B cell (primary cell): ENCODE measurements at regions not wholly inside any gene's neighbourhood (a gene's known extent, or its start where the extent isn't known, plus 50 kb on each side); places are given as distances from the start of the nearest gene placed in this dataset.

Source experiments
- ATAC-seq: fragments of 200-7000 bp; cut with Tn5 transposase; one replicate; pipeline ENCODE4 v1.10.0; 2021; ENCODE audit warnings: low read depth, mild to moderate bottlenecking, moderate number of reproducible peaks, moderate library complexity
- CTCF ChIA-PET: fragments of 350-600 bp; sonication (Branson Sonifier 250); formaldehyde crosslinking; loops from one replicate; lab custom pipeline; 2021; ENCODE audit warnings: antibody characterized with exemption, inconsistent platforms; lab: Charles Lee
- POLR2A ChIA-PET: fragments of 350-600 bp; sonication (Branson Sonifier 250); formaldehyde crosslinking; loops from one replicate; lab custom pipeline; 2021; ENCODE audit warnings: antibody characterized with exemption; lab: Charles Lee
- DNase-seq: peaks from one replicate; pipeline ENCODE4 v3.0.0; 2013
- H2AFZ ChIP-seq: 2 replicates; pipeline ENCODE4 v1.6.1; 2012; ENCODE audit warnings: mild to moderate bottlenecking, low read depth, low read length; ENCODE audit not compliant: insufficient read depth, poor library complexity, severe bottlenecking
- H3K27ac ChIP-seq, 2 donors: 1 replicate in 1 of 2; 2 replicates in 1 of 2; pipeline ENCODE4 v1.5.1; 2012 to 2013; ENCODE audit warnings: low read length in 2 of 2, mild to moderate bottlenecking in 2 of 2, moderate library complexity in 1 of 2
- H3K27me3 ChIP-seq, 4 experiments: fragments of 200-600 bp in 1 of 4; sonication (generic) in 1 of 4; replicated peaks in 1 of 4; 1 replicate in 2 of 4; 2 replicates in 2 of 4; pipeline versions ENCODE4 v1.6.1 to v1.7.0; 2013 to 2016; ENCODE audit warnings: low read length in 3 of 4, mild to moderate bottlenecking in 2 of 4, mixed read lengths in 1 of 4, moderate library complexity in 1 of 4; ENCODE audit not compliant: insufficient read depth in 4 of 4, control insufficient read depth in 3 of 4; ENCODE audit errors: control extremely low read depth in 1 of 4
- H3K36me3 ChIP-seq, 2 experiments: replicated peaks in 1 of 2; 1 replicate in 1 of 2; 2 replicates in 1 of 2; pipeline versions ENCODE4 v1.6.1 to v1.7.1; 2013; ENCODE audit warnings: low read length in 1 of 2; ENCODE audit not compliant: insufficient read depth in 2 of 2, control insufficient read depth in 1 of 2; ENCODE audit errors: control extremely low read depth in 1 of 2, extremely low read depth in 1 of 2
- H3K4me1 ChIP-seq, 2 donors: fragments of 200-600 bp in 1 of 2; sonication (generic) in 1 of 2; 1 replicate in 1 of 2; 2 replicates in 1 of 2; pipeline versions ENCODE4 v1.5.1 to v1.6.1; 2013 to 2017; ENCODE audit warnings: low read length in 2 of 2; ENCODE audit not compliant: control insufficient read depth in 2 of 2, insufficient read depth in 2 of 2
- H3K4me2 ChIP-seq: replicated peaks from 2 replicates; pipeline ENCODE3; 2012; ENCODE audit warnings: mild to moderate bottlenecking, low read depth, low read length; ENCODE audit not compliant: poor library complexity, severe bottlenecking
- H3K4me3 ChIP-seq, 5 experiments: fragments of 200-600 bp in 1 of 5; sonication (generic) in 1 of 5; 1 replicate in 3 of 5; 2 replicates in 2 of 5; pipeline versions ENCODE4 v1.5.1 to v1.7.0; 2011 to 2016; ENCODE audit warnings: low read length in 4 of 5, mild to moderate bottlenecking in 4 of 5, low read depth in 2 of 5, control low read depth in 1 of 5, moderate library complexity in 1 of 5; ENCODE audit not compliant: insufficient read depth in 1 of 5; ENCODE audit errors: control extremely low read depth in 1 of 5, extremely low read depth in 1 of 5
- H3K79me2 ChIP-seq: fragments of 200-600 bp; sonication (generic); one replicate; pipeline ENCODE4 v1.6.0; 2016; ENCODE audit warnings: low read length; ENCODE audit not compliant: control insufficient read depth, insufficient read depth
- H3K9ac ChIP-seq: fragments of 200-600 bp; sonication (generic); 2 replicates; pipeline ENCODE4 v1.6.1; 2017; ENCODE audit warnings: mild to moderate bottlenecking, low read length, moderate library complexity
- H3K9me3 ChIP-seq, 3 donors: one replicate each; pipeline versions ENCODE4 v1.6.1 to v1.7.1; 2013; ENCODE audit warnings: low read length in 2 of 3; ENCODE audit not compliant: control insufficient read depth in 2 of 3, insufficient read depth in 1 of 3; ENCODE audit errors: control extremely low read depth in 1 of 3
- H4K20me1 ChIP-seq: 2 replicates; pipeline ENCODE4 v1.6.0; 2012; ENCODE audit warnings: mild to moderate bottlenecking, low read length; ENCODE audit not compliant: insufficient read depth, control insufficient read depth, poor library complexity, severe bottlenecking
- H3K27ac Mint-ChIP-seq: one replicate; pipeline ENCODE4 v1.8.0; 2021; ENCODE audit warnings: mixed read lengths
- H3K27me3 Mint-ChIP-seq: one replicate; pipeline ENCODE4 v1.8.0; 2021; ENCODE audit warnings: mixed read lengths
- H3K4me1 Mint-ChIP-seq: one replicate; pipeline ENCODE4 v1.8.0; 2021; ENCODE audit warnings: mixed read lengths
- H3K4me3 Mint-ChIP-seq: one replicate; pipeline ENCODE4 v1.8.0; 2021; ENCODE audit warnings: mixed read lengths
- H3K9me3 Mint-ChIP-seq: one replicate; pipeline ENCODE4 v1.8.0; 2022; ENCODE audit warnings: mixed read lengths; ENCODE audit not compliant: insufficient read depth
- EZH2 ChIP-seq: IDR thresholded peaks from 2 replicates; pipeline ENCODE4 v1.6.1; 2012; ENCODE audit warnings: borderline replicate concordance, low read depth, mild to moderate bottlenecking, moderate library complexity, low read length; ENCODE audit not compliant: insufficient read depth, poor library complexity, severe bottlenecking
- WGBS: methylation state at CpG from one replicate; pipeline ENCODE4 v1.1.5; 2013; ENCODE audit warnings: missing lambda C conversion rate; ENCODE audit not compliant: insufficient coverage; 5-methylcytosine and 5-hydroxymethylcytosine counted together
- intact Hi-C: fragments of 100-400 bp; cut with micrococcal nuclease; formaldehyde crosslinking; loops from one replicate; pipeline ENCODE4 v1.10.0; 2022
- TF ChIP-seq, protein P1 (sequence below): fragments of 200-600 bp; IDR thresholded peaks from one replicate; pipeline ENCODE4 v1.8.0; 2022; ENCODE audit warnings: antibody characterized with exemption, mild to moderate bottlenecking

DNA sequence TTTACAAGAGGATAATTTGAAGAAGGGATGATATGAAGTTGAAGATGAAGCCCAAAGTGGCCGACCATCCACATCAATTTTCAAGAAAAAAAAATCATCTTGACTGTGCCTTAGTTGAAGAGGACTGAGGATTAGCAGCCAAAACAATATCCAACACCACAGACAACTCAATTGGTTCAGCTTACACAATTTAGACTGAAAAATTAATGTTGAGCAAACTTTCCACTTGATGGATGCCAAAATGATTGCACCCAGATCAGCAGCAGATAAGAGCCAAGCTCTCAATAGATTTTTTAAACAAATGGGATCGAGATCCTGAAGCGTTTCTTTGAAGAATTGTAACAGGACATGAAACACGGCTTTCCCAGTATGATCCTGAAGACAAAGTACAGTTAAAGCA lies 163.2 kb downstream of the GADD45G start:
- Histone ChIP-seq H3K79me2 (no peaks in the 10 kb centered on the region), H3K27ac (no peak overlapping the region), H3K9me3 (no peaks in the 10 kb centered on the region), H3K27me3 (no peaks in the 10 kb centered on the region), H3K4me2 (no peak overlapping the region), H4K20me1 (no peaks in the 10 kb centered on the region), H3K36me3 (no peaks in the 10 kb centered on the region), H2AFZ (no peak overlapping the region), H3K4me3 (no peak overlapping the region), H3K4me1 (no peaks in the 10 kb centered on the region), H3K9ac (no peak overlapping the region)
- peaks cover 4% of the 10 kb centered on the region for H3K27me3 Mint-ChIP-seq
- TF ChIP-seq EZH2 = no peak
- TF ChIP-seq, protein P1, sequence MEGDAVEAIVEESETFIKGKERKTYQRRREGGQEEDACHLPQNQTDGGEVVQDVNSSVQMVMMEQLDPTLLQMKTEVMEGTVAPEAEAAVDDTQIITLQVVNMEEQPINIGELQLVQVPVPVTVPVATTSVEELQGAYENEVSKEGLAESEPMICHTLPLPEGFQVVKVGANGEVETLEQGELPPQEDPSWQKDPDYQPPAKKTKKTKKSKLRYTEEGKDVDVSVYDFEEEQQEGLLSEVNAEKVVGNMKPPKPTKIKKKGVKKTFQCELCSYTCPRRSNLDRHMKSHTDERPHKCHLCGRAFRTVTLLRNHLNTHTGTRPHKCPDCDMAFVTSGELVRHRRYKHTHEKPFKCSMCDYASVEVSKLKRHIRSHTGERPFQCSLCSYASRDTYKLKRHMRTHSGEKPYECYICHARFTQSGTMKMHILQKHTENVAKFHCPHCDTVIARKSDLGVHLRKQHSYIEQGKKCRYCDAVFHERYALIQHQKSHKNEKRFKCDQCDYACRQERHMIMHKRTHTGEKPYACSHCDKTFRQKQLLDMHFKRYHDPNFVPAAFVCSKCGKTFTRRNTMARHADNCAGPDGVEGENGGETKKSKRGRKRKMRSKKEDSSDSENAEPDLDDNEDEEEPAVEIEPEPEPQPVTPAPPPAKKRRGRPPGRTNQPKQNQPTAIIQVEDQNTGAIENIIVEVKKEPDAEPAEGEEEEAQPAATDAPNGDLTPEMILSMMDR = no peak
- H3K4me3 Mint-ChIP-seq = no peak overlapping the region
- DNase-seq = no peak
- no peak for ATAC-seq
- 97% methylated on average over 3 of the region's 4 CpGs for WGBS
- intact Hi-C loops = no loop called here
- ChIA-PET CTCF (no interaction called here), POLR2A (no interaction called here)
- H3K4me1 Mint-ChIP-seq = peaks cover 8% of the 10 kb centered on the region
- H3K27ac Mint-ChIP-seq = no peak overlapping the region
- H3K9me3 Mint-ChIP-seq = no peaks in the 10 kb centered on the region

DNA sequence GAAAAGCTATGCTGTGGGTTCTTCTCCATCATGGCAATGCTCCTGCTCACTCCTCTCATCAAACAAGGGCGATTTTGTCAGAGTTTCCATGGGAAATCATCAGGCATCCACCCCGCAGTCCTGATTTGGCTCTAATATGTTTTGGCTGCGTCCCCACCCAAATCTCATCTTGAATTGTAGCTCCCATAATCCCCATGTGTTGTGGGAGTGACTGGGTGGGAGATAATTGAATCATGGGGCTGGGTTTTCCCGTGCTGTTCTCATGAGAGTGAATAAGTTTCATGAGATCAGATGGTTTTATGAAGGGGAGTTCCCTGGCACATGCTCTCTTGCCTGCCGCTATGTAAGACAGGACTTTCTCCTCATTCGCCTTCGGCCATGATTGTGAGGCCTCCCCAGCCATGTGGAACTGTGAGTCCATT lies 163.8 kb downstream of the GADD45G start:
- Histone ChIP-seq H3K36me3 (no peaks in the 10 kb centered on the region), H3K27me3 (no peaks in the 10 kb centered on the region), H3K4me2 (no peak overlapping the region), H4K20me1 (no peaks in the 10 kb centered on the region), H2AFZ (no peak overlapping the region), H3K4me1 (no peaks in the 10 kb centered on the region), H3K4me3 (no peak overlapping the region), H3K9me3 (no peaks in the 10 kb centered on the region), H3K9ac (no peak overlapping the region), H3K27ac (no peak overlapping the region), H3K79me2 (no peaks in the 10 kb centered on the region)
- Mint-ChIP-seq H3K4me3 (no peak overlapping the region), H3K27me3 (peaks cover 4% of the 10 kb centered on the region), H3K4me1 (peaks cover 8% of the 10 kb centered on the region), H3K27ac (no peak overlapping the region), H3K9me3 (no peaks in the 10 kb centered on the region)
- intact Hi-C loops = no loop called here
- CTCF ChIA-PET = no interaction called here
- ATAC-seq (no peak), DNase-seq (no peak)
- WGBS = 80% methylated on average over 3 of the region's 7 CpGs
- POLR2A ChIA-PET = no interaction called here
- TF ChIP-seq, protein P1 = no peak
- no peak for TF ChIP-seq EZH2
